Ovary (tissue), 7 donors: ENCODE measurements at regions not wholly inside any gene's neighbourhood (a gene's known extent, or its start where the extent isn't known, plus 50 kb on each side); places are given as distances from the start of the nearest gene placed in this dataset.

Source experiments
- DNase-seq, 5 donors: peaks; one replicate each; pipeline ENCODE4 v3.0.0-alpha.2; 2019 to 2020
- H3K27ac ChIP-seq, 2 donors: fragments of 200-600 bp; one replicate each; pipeline versions ENCODE4 v1.5.1 to v1.8.0; 2019 to 2022
- H3K27me3 ChIP-seq: fragments of 200-600 bp; one replicate; pipeline ENCODE4 v1.8.0; 2022
- H3K36me3 ChIP-seq: fragments of 200-600 bp; sonication (generic); one replicate; pipeline ENCODE4 v1.5.1; 2019
- H3K4me1 ChIP-seq: one replicate; pipeline ENCODE4 v1.8.1; 2013; ENCODE audit warnings: mild to moderate bottlenecking, moderate library complexity; ENCODE audit not compliant: insufficient read depth
- H3K4me3 ChIP-seq: fragments of 200-600 bp; sonication (generic); one replicate; pipeline ENCODE4 v1.5.1; 2017
- H3K9me3 ChIP-seq, 2 donors: fragments of 200-600 bp in 1 of 2; sonication (generic) in 1 of 2; one replicate each; pipeline versions ENCODE4 v1.5.1 to v1.8.1; 2013 to 2019; ENCODE audit warnings: mild to moderate bottlenecking in 1 of 2, moderate library complexity in 1 of 2
- EP300 ChIP-seq: sonication (generic); formaldehyde crosslinking; IDR thresholded peaks from one replicate; pipeline ENCODE4 v1.6.1; 2017; ENCODE audit warnings: antibody characterized with exemption
- POLR2A ChIP-seq: fragments of 450-650 bp; IDR thresholded peaks from one replicate; pipeline ENCODE4 v1.6.1; 2017; ENCODE audit warnings: antibody characterized with exemption, mild to moderate bottlenecking, moderate library complexity
- WGBS, 3 donors: extraction: QIAGEN DNeasy Blood & Tissue Kit in 1 of 3; methylation state at CpG; one replicate each; pipeline versions ENCODE4 v1.1.5 to v1.1.7; 2013 to 2017; 5-methylcytosine and 5-hydroxymethylcytosine counted together
- intact Hi-C, 4 donors: fragments of 100-400 bp; cut with DNase I; formaldehyde crosslinking; loops; one replicate each; pipeline versions ENCODE4 v1.11.0 to v1.15.1; 2022 to 2023
- TF ChIP-seq, protein P1 (sequence below), 3 donors: fragments of 450-650 bp in 2 of 3; fragments of 200-600 bp in 1 of 3; IDR thresholded peaks; one replicate each; pipeline versions ENCODE4 v1.5.1 to v1.8.0; 2016 to 2022; ENCODE audit warnings: antibody characterized with exemption in 3 of 3, mild to moderate bottlenecking in 1 of 3
- donor health status: DM: no; HTN: no; CAD: no; lungs with moderate emphysema.
- donor health status: DM: no; HTN: no; CAD: no.
- donor health status: Bipolar disorder and iron deficiency.
- donor health status: DM: no; HTN: no; CAD: no.
- donor health status: DM: yes; HTN: yes; CAD: no.

DNA sequence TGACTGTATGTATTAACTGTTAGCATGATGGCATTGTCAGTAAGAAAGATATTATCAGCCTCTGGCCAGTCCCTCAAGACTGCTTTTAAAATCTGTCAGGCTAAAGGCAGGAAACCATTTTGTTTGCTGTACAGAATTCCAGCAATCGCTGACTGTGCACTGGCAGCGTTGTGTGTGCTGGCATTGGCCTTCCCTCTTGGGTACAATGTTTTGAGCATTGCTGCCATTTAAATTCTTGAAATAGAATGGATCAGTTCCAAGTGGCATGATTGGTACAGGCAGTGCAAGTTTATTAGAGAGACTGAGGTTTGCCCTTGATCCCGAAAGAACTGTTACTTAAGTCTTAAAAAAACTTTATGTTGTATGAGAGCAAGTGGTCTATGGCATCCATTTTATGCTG is 788.7 kb downstream of the OTOL1 start:
- Histone ChIP-seq H3K36me3 (no peaks in the 10 kb centered on the region), H3K4me1 (no peaks in the 10 kb centered on the region), H3K4me3 (no peak overlapping the region), H3K27ac (no peak overlapping the region), H3K9me3 (no peaks in the 10 kb centered on the region), H3K27me3 (no peaks in the 10 kb centered on the region)
- WGBS, 3 donors = 80 to 85% (median 81%) methylated on average over 3 of the region's 3 CpGs
- intact Hi-C loops = no loop called here
- TF ChIP-seq POLR2A = no peak
- TF ChIP-seq, protein P1, sequence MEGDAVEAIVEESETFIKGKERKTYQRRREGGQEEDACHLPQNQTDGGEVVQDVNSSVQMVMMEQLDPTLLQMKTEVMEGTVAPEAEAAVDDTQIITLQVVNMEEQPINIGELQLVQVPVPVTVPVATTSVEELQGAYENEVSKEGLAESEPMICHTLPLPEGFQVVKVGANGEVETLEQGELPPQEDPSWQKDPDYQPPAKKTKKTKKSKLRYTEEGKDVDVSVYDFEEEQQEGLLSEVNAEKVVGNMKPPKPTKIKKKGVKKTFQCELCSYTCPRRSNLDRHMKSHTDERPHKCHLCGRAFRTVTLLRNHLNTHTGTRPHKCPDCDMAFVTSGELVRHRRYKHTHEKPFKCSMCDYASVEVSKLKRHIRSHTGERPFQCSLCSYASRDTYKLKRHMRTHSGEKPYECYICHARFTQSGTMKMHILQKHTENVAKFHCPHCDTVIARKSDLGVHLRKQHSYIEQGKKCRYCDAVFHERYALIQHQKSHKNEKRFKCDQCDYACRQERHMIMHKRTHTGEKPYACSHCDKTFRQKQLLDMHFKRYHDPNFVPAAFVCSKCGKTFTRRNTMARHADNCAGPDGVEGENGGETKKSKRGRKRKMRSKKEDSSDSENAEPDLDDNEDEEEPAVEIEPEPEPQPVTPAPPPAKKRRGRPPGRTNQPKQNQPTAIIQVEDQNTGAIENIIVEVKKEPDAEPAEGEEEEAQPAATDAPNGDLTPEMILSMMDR (IDR thresholded peaks at IDR 0.05) = no peak
- TF ChIP-seq EP300 = no peak
- no peak for DNase-seq

DNA sequence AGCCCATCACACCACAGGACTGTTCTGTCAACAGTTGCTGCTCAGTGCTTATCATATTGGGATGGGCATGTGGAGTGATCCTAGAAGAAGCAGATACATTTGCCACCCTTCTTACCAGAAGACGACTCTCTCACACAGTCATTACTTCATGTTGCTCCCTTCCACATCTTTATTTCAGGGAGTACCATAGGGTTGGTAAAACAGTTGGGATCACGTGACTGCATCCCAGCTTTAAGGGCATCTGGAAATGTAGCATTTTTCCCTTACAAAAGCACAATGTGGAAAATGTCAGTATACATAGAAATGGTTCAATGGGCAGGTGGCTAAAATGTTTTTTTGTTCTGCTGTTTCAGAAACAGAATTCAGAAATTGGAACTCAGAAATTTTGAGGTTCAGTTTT is 791.0 kb downstream of the OTOL1 start:
- no peak for DNase-seq
- Histone ChIP-seq H3K27me3 (no peaks in the 10 kb centered on the region), H3K4me1 (no peaks in the 10 kb centered on the region), H3K27ac (no peak overlapping the region), H3K9me3 (no peaks in the 10 kb centered on the region), H3K4me3 (no peak overlapping the region), H3K36me3 (no peaks in the 10 kb centered on the region)
- no peak for TF ChIP-seq POLR2A
- no peak for TF ChIP-seq EP300
- TF ChIP-seq, protein P1 (IDR thresholded peaks at IDR 0.05) = no peak
- 79 to 92% (median 92%) methylated on average over 2 of the region's 2 CpGs for WGBS, 3 donors
- intact Hi-C loops = no loop called here

DNA sequence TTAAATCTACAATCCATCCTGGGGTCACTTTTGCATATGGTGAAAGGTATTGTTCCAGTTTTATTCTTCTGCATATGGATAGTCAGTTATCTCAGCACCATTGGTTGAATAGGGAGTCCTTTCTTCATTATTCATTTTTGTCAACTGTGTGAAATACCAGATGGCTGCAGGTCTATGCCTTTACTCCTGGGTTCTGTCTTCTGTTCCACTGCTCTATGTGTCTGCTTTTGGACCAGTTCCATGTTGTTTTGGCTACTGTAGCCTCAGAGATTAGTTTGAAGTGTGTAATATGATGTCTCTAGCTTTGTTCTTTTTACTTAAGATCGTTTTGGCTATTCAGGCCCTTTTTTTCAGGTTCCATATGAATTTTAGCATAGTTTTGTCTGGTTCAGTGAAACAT is 795.8 kb downstream of the OTOL1 start:
- Histone ChIP-seq H3K4me3 (no peak overlapping the region), H3K4me1 (no peaks in the 10 kb centered on the region), H3K36me3 (no peaks in the 10 kb centered on the region), H3K27ac (no peak overlapping the region), H3K9me3 (no peaks in the 10 kb centered on the region), H3K27me3 (no peaks in the 10 kb centered on the region)
- 1 to 21% (median 10%) methylated on average over 1 of the region's 1 CpG for WGBS, 3 donors
- no peak for DNase-seq
- intact Hi-C loops = no loop called here
- TF ChIP-seq POLR2A = no peak
- TF ChIP-seq, protein P1 (IDR thresholded peaks at IDR 0.05) = no peak
- no peak for TF ChIP-seq EP300

DNA sequence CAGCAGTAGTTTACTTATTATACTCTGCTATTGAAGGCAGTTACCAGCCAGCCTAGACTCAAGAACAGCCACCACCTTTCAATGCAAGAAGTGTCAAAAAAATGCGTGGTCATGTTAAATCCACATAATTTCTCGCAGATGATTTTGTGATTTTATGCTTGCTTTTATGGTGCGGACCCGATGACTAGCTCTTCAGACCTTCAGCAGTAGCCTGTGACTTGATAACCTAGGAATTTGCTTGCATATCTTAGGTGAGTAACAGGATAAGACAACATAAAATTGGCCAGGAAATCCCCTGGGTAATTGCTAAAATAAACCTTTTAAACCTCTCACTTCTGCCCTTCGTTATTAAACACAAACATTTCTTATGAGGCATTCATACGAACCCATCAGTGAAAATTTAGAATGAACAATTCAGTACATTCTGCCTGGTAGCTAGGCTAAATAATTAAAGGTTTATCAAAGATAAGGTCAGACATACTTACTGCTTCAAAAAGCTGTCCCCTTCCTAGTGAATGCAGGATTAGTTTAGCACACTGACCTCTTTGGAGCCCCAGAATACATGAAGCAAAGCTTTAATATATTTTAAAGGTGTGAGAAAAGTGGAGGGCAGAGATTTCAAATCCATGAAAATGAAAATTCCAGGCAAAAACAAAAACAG is 798.8 kb downstream of the OTOL1 start:
- no peak overlapping the region for H3K27ac ChIP-seq
- H3K9me3 ChIP-seq = peaks cover 0 to 3% of the 10 kb centered on the region in 2 donors
- 73 to 78% (median 78%) methylated on average over 6 of the region's 6 CpGs for WGBS, 3 donors
- no peak for DNase-seq
- intact Hi-C loops = no loop called here
- H3K36me3 ChIP-seq = no peaks in the 10 kb centered on the region
- no peak overlapping the region for H3K4me3 ChIP-seq
- H3K4me1 ChIP-seq = no peaks in the 10 kb centered on the region
- H3K27me3 ChIP-seq = no peaks in the 10 kb centered on the region
- TF ChIP-seq, protein P1 (IDR thresholded peaks at IDR 0.05) = no peak
- TF ChIP-seq POLR2A = no peak
- TF ChIP-seq EP300 = no peak
